Central memory CD8-positive, alpha-beta T cell (primary cell): ENCODE measurements at regions not wholly inside any gene's neighbourhood (a gene's known extent, or its start where the extent isn't known, plus 50 kb on each side); places are given as distances from the start of the nearest gene placed in this dataset.
"Not testable (repeated sequence)": the region's sequence is repeated elsewhere in the genome, so short reads cannot be mapped to it uniquely, and the experiment has no call there.

Experiments used
- ATAC-seq: fragments of 150-1000 bp; cut with Tn5 transposase; replicated peaks from 2 replicates; pipeline ENCODE4 v1.10.0; 2022; ENCODE audit warnings: mild to moderate bottlenecking, moderate FRiP score, moderate number of reproducible peaks; ENCODE audit not compliant: poor library complexity, severe bottlenecking; ENCODE audit errors: extremely low read depth
- DNase-seq, 2 donors: peaks; one replicate each; pipeline ENCODE4 v3.0.0; 2021; ENCODE audit warnings: low spot score in 2 of 2
- H3K27ac Mint-ChIP-seq: one replicate; pipeline ENCODE4 v1.8.0; 2022; ENCODE audit warnings: low read depth, mild to moderate bottlenecking, moderate library complexity, mixed read lengths
- H3K27me3 Mint-ChIP-seq: one replicate; pipeline ENCODE4 v1.8.0; 2022; ENCODE audit warnings: mixed read lengths
- H3K36me3 Mint-ChIP-seq: one replicate; pipeline ENCODE4 v1.8.0; 2022; ENCODE audit warnings: mild to moderate bottlenecking, moderate library complexity, mixed read lengths; ENCODE audit not compliant: insufficient read depth
- H3K4me1 Mint-ChIP-seq: one replicate; pipeline ENCODE4 v1.8.0; 2022; ENCODE audit warnings: mixed read lengths
- H3K4me3 Mint-ChIP-seq: one replicate; pipeline ENCODE4 v1.8.0; 2022; ENCODE audit warnings: mild to moderate bottlenecking, moderate library complexity, mixed read lengths
- H3K9me3 Mint-ChIP-seq: one replicate; pipeline ENCODE4 v1.8.0; 2022; ENCODE audit warnings: mixed read lengths

- not testable (repeated sequence) for H3K4me1 Mint-ChIP-seq, H3K27ac Mint-ChIP-seq, DNase-seq, H3K9me3 Mint-ChIP-seq, H3K36me3 Mint-ChIP-seq, ATAC-seq, H3K4me3 Mint-ChIP-seq
- H3K27me3 Mint-ChIP-seq, result peaks cover 28% of the 10 kb centered on the region
These were observed 110.5 kb upstream of the ZFP64 start for GRCh38 chr20:52302051-52302450.

GRCh38 chr20:52295556-52295955 lies 104.0 kb upstream of the ZFP64 start:
- Mint-ChIP-seq H3K4me3 (no peak overlapping the region), H3K36me3 (no peaks in the 10 kb centered on the region), H3K27me3 (peaks cover 40% of the 10 kb centered on the region), H3K4me1 (no peaks in the 10 kb centered on the region), H3K9me3 (no peaks in the 10 kb centered on the region), H3K27ac (no peak overlapping the region)
- ATAC-seq, result no peak
- no peak for DNase-seq

- H3K4me1 Mint-ChIP-seq, result no peaks in the 10 kb centered on the region
- H3K27ac Mint-ChIP-seq, result no peak overlapping the region
- H3K9me3 Mint-ChIP-seq, result no peaks in the 10 kb centered on the region
- ATAC-seq (no peak), DNase-seq (no peak)
- H3K36me3 Mint-ChIP-seq, result no peaks in the 10 kb centered on the region
- H3K4me3 Mint-ChIP-seq, result no peak overlapping the region
- peaks cover 40% of the 10 kb centered on the region for H3K27me3 Mint-ChIP-seq
These were observed 102.6 kb upstream of the ZFP64 start for GRCh38 chr20:52294106-52294628.

- Mint-ChIP-seq H3K27me3 (peaks cover 35% of the 10 kb centered on the region), H3K36me3 (no peaks in the 10 kb centered on the region), H3K9me3 (no peaks in the 10 kb centered on the region), H3K4me1 (no peaks in the 10 kb centered on the region), H3K4me3 (no peak overlapping the region), H3K27ac (peak overlapping the region; percentile 11)
- ATAC-seq, result no peak
- no peak for DNase-seq
These were observed 99.5 kb upstream of the ZFP64 start for GRCh38 chr20:52291109-52291508.

GRCh38 chr20:52290569-52290968 lies 99.0 kb upstream of the ZFP64 start:
- Mint-ChIP-seq H3K27me3 (peaks cover 35% of the 10 kb centered on the region), H3K9me3 (no peaks in the 10 kb centered on the region), H3K4me1 (no peaks in the 10 kb centered on the region), H3K36me3 (no peaks in the 10 kb centered on the region), H3K4me3 (no peak overlapping the region), H3K27ac (peak overlapping the region; percentile 11)
- ATAC-seq, result no peak
- DNase-seq, result no peak

- no peaks in the 10 kb centered on the region for H3K4me1 Mint-ChIP-seq
- ATAC-seq (no peak), DNase-seq (no peak)
- H3K27me3 Mint-ChIP-seq, result peaks cover 39% of the 10 kb centered on the region
- H3K9me3 Mint-ChIP-seq, result no peaks in the 10 kb centered on the region
- no peak overlapping the region for H3K4me3 Mint-ChIP-seq
- H3K27ac Mint-ChIP-seq, result no peak overlapping the region
- H3K36me3 Mint-ChIP-seq, result no peaks in the 10 kb centered on the region
These were observed 98.5 kb upstream of the ZFP64 start for GRCh38 chr20:52289956-52290565.

- Mint-ChIP-seq H3K9me3 (no peaks in the 10 kb centered on the region), H3K36me3 (peaks cover 1% of the 10 kb centered on the region), H3K4me3 (no peak overlapping the region), H3K4me1 (no peaks in the 10 kb centered on the region), H3K27me3 (peaks cover 45% of the 10 kb centered on the region), H3K27ac (no peak overlapping the region)
- DNase-seq, result no peak
- no peak for ATAC-seq
These were observed 88.8 kb upstream of the ZFP64 start for GRCh38 chr20:52280407-52280806.

GRCh38 chr20:52279706-52280105 lies 88.1 kb upstream of the ZFP64 start:
- no peak for ATAC-seq

GRCh38 chr20:52275181-52275691 lies 83.7 kb upstream of the ZFP64 start:
- Mint-ChIP-seq H3K36me3 (no peaks in the 10 kb centered on the region), H3K9me3 (no peaks in the 10 kb centered on the region), H3K4me1 (no peaks in the 10 kb centered on the region), H3K27ac (no peak overlapping the region), H3K27me3 (peaks cover 26% of the 10 kb centered on the region), H3K4me3 (no peak overlapping the region)
- ATAC-seq (no peak), DNase-seq (no peak)

More at GRCh38 chr20:52279706-52280105, 88.1 kb upstream of the ZFP64 start:
- H3K36me3 Mint-ChIP-seq, result peaks cover 1% of the 10 kb centered on the region
- peaks cover 38% of the 10 kb centered on the region for H3K27me3 Mint-ChIP-seq
- DNase-seq, result no peak
- H3K9me3 Mint-ChIP-seq, result no peaks in the 10 kb centered on the region
- H3K4me3 Mint-ChIP-seq, result no peak overlapping the region
- no peaks in the 10 kb centered on the region for H3K4me1 Mint-ChIP-seq
- no peak overlapping the region for H3K27ac Mint-ChIP-seq

- Mint-ChIP-seq H3K36me3 (no peaks in the 10 kb centered on the region), H3K4me3 (no peak overlapping the region), H3K9me3 (no peaks in the 10 kb centered on the region)
These were observed 79.1 kb upstream of the ZFP64 start for GRCh38 chr20:52270696-52271095.

GRCh38 chr20:52270001-52270606 lies 78.5 kb upstream of the ZFP64 start:
- Mint-ChIP-seq H3K4me3 (no peak overlapping the region), H3K9me3 (no peaks in the 10 kb centered on the region), H3K27ac (no peak overlapping the region), H3K27me3 (peaks cover 52% of the 10 kb centered on the region), H3K36me3 (no peaks in the 10 kb centered on the region), H3K4me1 (no peaks in the 10 kb centered on the region)
- DNase-seq (no peak), ATAC-seq (no peak)

More at GRCh38 chr20:52270696-52271095, 79.1 kb upstream of the ZFP64 start:
- Mint-ChIP-seq H3K27ac (no peak overlapping the region), H3K4me1 (no peaks in the 10 kb centered on the region), H3K27me3 (peaks cover 46% of the 10 kb centered on the region)
- DNase-seq, result no peak
- no peak for ATAC-seq

- Mint-ChIP-seq H3K4me3 (no peak overlapping the region), H3K36me3 (no peaks in the 10 kb centered on the region), H3K4me1 (no peaks in the 10 kb centered on the region), H3K9me3 (no peaks in the 10 kb centered on the region), H3K27ac (no peak overlapping the region), H3K27me3 (peaks cover 58% of the 10 kb centered on the region)
- DNase-seq (no peak), ATAC-seq (no peak)
These were observed 77.7 kb upstream of the ZFP64 start for GRCh38 chr20:52269321-52269720.

- H3K36me3 Mint-ChIP-seq, result no peaks in the 10 kb centered on the region
- no peak overlapping the region for H3K4me3 Mint-ChIP-seq
- no peak overlapping the region for H3K27ac Mint-ChIP-seq
- DNase-seq (no peak), ATAC-seq (no peak)
- peaks cover 63% of the 10 kb centered on the region for H3K27me3 Mint-ChIP-seq
- H3K4me1 Mint-ChIP-seq, result no peaks in the 10 kb centered on the region
- no peaks in the 10 kb centered on the region for H3K9me3 Mint-ChIP-seq
These were observed 76.7 kb upstream of the ZFP64 start for GRCh38 chr20:52268184-52268749.
